ENCODE measurements at regions not wholly inside any gene's neighbourhood (a gene's known extent, or its start where the extent isn't known, plus 50 kb on each side); places are given as distances from the start of the nearest gene placed in this dataset.

DNA sequence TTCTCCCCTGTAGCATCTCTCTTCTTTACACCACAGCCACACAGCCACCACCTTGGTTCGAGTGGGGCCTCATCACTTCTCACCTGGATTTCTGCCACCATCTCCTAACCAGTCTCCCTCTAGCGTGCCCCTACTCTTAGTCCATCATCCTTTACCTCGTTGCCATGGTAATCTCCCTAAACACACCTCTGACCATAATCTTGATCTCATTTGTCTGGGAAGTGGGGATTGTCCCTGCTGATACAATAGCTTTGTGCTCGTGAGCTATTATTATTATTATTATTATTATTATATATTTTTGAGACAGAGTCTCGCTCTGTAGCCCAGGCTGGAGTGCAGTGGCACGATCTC is 76.5 kb upstream of the HSPA9 start:
- H3K14ac ChIP-seq (replicated peaks; ENCODE audit: low read depth, low read length): no peak overlapping the region
- ChIA-PET POLR2A (ENCODE audit: unreplicated experiment) (no interaction called here), CTCF (interaction anchor here (0.7 kb wide), 1 partner anchor 429 kb away, joined by 3 read pairs; no protein-coding TSS in a partner anchor)
- no peak overlapping the region for H3K4ac ChIP-seq (ENCODE audit: low read depth, low read length)
- peaks cover 4% of the 10 kb centered on the region; the same call in 1 of the 2 replicates for H4K20me1 ChIP-seq (ENCODE audit: insufficient read depth, low read length)
- H3K9me3 ChIP-seq (ENCODE audit: control insufficient read depth, insufficient read depth, low read length): no peaks in the 10 kb centered on the region
- H3K56ac ChIP-seq (ENCODE audit: extremely low read depth, insufficient read depth, low read length): no peak overlapping the region
- no peak overlapping the region for H2BK120ac ChIP-seq (ENCODE audit: low read depth, low read length)
- no peak overlapping the region for H3K9ac ChIP-seq (ENCODE audit: low read depth, low read length)
- H3K79me1 ChIP-seq (ENCODE audit: low read depth in 1 of 2, low read length in 2 of 2): no peaks in the 10 kb centered on the region
- no peak overlapping the region for H3K23ac ChIP-seq (ENCODE audit: low read depth, low read length)
- no peaks in the 10 kb centered on the region for H3K9me1 ChIP-seq (ENCODE audit: insufficient read depth, low read length)
- ATAC-seq (ENCODE audit: low read depth) (no peak), DNase-seq (no peak)
- no peak overlapping the region for H3K27ac ChIP-seq (ENCODE audit: insufficient read depth, low read length)
- no peak overlapping the region for H2AK9ac ChIP-seq (replicated peaks; ENCODE audit: low read depth, low read length, poor library complexity)
- H3K18ac ChIP-seq (ENCODE audit: low read depth, low read length): no peak overlapping the region
- WGBS, 2 experiments (ENCODE audit: extremely low coverage in 2 of 2, insufficient read length in 1 of 2): no CpG with 5 or more reads among the region's 6 CpGs
- peaks cover 7% of the 10 kb centered on the region; the same call in 1 of the 2 replicates for H3K4me1 ChIP-seq (ENCODE audit: control insufficient read depth, insufficient read depth, low read length)
- no peak overlapping the region for H2BK5ac ChIP-seq (ENCODE audit: low read depth, low read length, poor library complexity, severe bottlenecking)
- no peak overlapping the region for H2BK20ac ChIP-seq (ENCODE audit: low read depth, low read length)
- no peak overlapping the region for H4K8ac ChIP-seq (ENCODE audit: low read depth in 2 of 2, low read length in 2 of 2)
- no peak overlapping the region for H3K4me2 ChIP-seq (ENCODE audit: low read depth, low read length)
- intact Hi-C loops (cut with micrococcal nuclease): no loop called here
- in situ Hi-C loops (cut with MboI; ENCODE audit: low sequenced_read_pairs): no loop called here
- BruUV-seq (replicated peaks): no TSS peak
- H4K5ac ChIP-seq (ENCODE audit: low read depth, low read length): no peak overlapping the region
- H3K27me3 ChIP-seq (ENCODE audit: control insufficient read depth, insufficient read depth, low read length): peaks cover 38% of the 10 kb centered on the region
- dilution Hi-C loops (cut with HindIII; ENCODE audit: low sequenced_read_pairs, unreplicated experiment): no loop called here
- no peak overlapping the region for H2AK5ac ChIP-seq (ENCODE audit: low read depth, low read length)
- no peak overlapping the region for H2BK15ac ChIP-seq (ENCODE audit: low read depth, low read length)
- H3K4me3 ChIP-seq (ENCODE audit: insufficient read depth, low read depth, low read length): no peak overlapping the region
- TF ChIP-seq RCOR1 (IDR thresholded peaks at IDR 0.05; ENCODE audit: insufficient replicate concordance, low read length) (no peak), RFX5 (IDR thresholded peaks at IDR 0.05; ENCODE audit: low read depth, low read length) (no peak), BHLHE40 (IDR thresholded peaks at IDR 0.05; ENCODE audit: low read depth, low read length) (no peak), MXI1 (IDR thresholded peaks at IDR 0.05; ENCODE audit: borderline replicate concordance, low read depth, low read length) (no peak), CHD1 (IDR thresholded peaks at IDR 0.05; ENCODE audit: low read depth, low read length) (no peak), FOS (IDR thresholded peaks at IDR 0.05; ENCODE audit: low read depth, low read length) (no peak), POLR2A (IDR thresholded peaks at IDR 0.05; ENCODE audit: low read depth, low read length) (no peak), NFE2L2 (IDR thresholded peaks at IDR 0.05; ENCODE audit: low read depth, low read length) (no peak), RAD21 (IDR thresholded peaks at IDR 0.05; ENCODE audit: low read length) (no peak), MAFK (IDR thresholded peaks at IDR 0.05; ENCODE audit: low read depth, low read length) (no peak), MAZ (IDR thresholded peaks at IDR 0.05; ENCODE audit: borderline replicate concordance, low read depth, low read length) (no peak), SMC3 (IDR thresholded peaks at IDR 0.05; ENCODE audit: low read depth, low read length) (no peak), CEBPB (IDR thresholded peaks at IDR 0.05; ENCODE audit: low read depth, low read length) (no peak)
- TF ChIP-seq, protein P1, sequence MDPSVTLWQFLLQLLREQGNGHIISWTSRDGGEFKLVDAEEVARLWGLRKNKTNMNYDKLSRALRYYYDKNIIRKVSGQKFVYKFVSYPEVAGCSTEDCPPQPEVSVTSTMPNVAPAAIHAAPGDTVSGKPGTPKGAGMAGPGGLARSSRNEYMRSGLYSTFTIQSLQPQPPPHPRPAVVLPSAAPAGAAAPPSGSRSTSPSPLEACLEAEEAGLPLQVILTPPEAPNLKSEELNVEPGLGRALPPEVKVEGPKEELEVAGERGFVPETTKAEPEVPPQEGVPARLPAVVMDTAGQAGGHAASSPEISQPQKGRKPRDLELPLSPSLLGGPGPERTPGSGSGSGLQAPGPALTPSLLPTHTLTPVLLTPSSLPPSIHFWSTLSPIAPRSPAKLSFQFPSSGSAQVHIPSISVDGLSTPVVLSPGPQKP (IDR thresholded peaks at IDR 0.05; ENCODE audit: borderline replicate concordance, low read depth, low read length): no peak
- H2AFZ ChIP-seq (replicated peaks; ENCODE audit: low read length, poor library complexity): no peak overlapping the region
- H3K36me3 ChIP-seq (ENCODE audit: control insufficient read depth, insufficient read depth, low read length): no peaks in the 10 kb centered on the region
- no peak overlapping the region for H4K91ac ChIP-seq (ENCODE audit: insufficient read depth, low read depth, low read length)

Measured in IMR-90 (cell line).